ENCODE measurements at regions not wholly inside any gene's neighbourhood (a gene's known extent, or its start where the extent isn't known, plus 50 kb on each side); places are given as distances from the start of the nearest gene placed in this dataset.

GRCh38 chr4:61067381-61067780 lies 132.7 kb upstream of the ADGRL3 start:
- TF ChIP-seq, protein P1, sequence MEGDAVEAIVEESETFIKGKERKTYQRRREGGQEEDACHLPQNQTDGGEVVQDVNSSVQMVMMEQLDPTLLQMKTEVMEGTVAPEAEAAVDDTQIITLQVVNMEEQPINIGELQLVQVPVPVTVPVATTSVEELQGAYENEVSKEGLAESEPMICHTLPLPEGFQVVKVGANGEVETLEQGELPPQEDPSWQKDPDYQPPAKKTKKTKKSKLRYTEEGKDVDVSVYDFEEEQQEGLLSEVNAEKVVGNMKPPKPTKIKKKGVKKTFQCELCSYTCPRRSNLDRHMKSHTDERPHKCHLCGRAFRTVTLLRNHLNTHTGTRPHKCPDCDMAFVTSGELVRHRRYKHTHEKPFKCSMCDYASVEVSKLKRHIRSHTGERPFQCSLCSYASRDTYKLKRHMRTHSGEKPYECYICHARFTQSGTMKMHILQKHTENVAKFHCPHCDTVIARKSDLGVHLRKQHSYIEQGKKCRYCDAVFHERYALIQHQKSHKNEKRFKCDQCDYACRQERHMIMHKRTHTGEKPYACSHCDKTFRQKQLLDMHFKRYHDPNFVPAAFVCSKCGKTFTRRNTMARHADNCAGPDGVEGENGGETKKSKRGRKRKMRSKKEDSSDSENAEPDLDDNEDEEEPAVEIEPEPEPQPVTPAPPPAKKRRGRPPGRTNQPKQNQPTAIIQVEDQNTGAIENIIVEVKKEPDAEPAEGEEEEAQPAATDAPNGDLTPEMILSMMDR (IDR thresholded peaks at IDR 0.05), result no peak
- TF ChIP-seq POLR2A (IDR thresholded peaks at IDR 0.05) (no peak), EP300 (IDR thresholded peaks at IDR 0.05) (no peak), POLR2AphosphoS5 (IDR thresholded peaks at IDR 0.05) (no peak)

Measured in upper lobe of left lung (tissue), 4 donors.